HG02938 (cell line): ENCODE measurements at regions not wholly inside any gene's neighbourhood (a gene's known extent, or its start where the extent isn't known, plus 50 kb on each side); places are given as distances from the start of the nearest gene placed in this dataset.
"Not testable (repeated sequence)": the region's sequence is repeated elsewhere in the genome, so short reads cannot be mapped to it uniquely, and the experiment has no call there.

Experiments used
- ATAC-seq: cut with Tn5 transposase; IDR thresholded peaks from one replicate; pipeline ENCODE4 v1.9.1; 2021; ENCODE audit warnings: mild to moderate bottlenecking, moderate library complexity; ENCODE audit not compliant: unreplicated experiment

- ATAC-seq = no peak
Measured at GRCh38 chr4:134636338-134637051, 434.9 kb upstream of the PABPC4L start.

GRCh38 chr4:134634301-134634700, 432.7 kb upstream of the PABPC4L start:
- ATAC-seq = no peak

GRCh38 chr4:134632056-134632455, 430.5 kb upstream of the PABPC4L start:
- ATAC-seq = no peak

- no peak for ATAC-seq
Measured at GRCh38 chr4:134628066-134628465, 426.5 kb upstream of the PABPC4L start.

- no peak for ATAC-seq
Measured at GRCh38 chr4:134627366-134627765, 425.8 kb upstream of the PABPC4L start.

- ATAC-seq = no peak
Measured at GRCh38 chr4:134624365-134624764, 422.8 kb upstream of the PABPC4L start.

- not testable (repeated sequence) for ATAC-seq
Measured at GRCh38 chr4:134622626-134623575, 421.3 kb upstream of the PABPC4L start.

- ATAC-seq = no peak
Measured at GRCh38 chr4:134622199-134622598, 420.6 kb upstream of the PABPC4L start.

GRCh38 chr4:134621715-134622114, 420.1 kb upstream of the PABPC4L start:
- ATAC-seq = not testable (repeated sequence)

- ATAC-seq = no peak
Measured at GRCh38 chr4:134610956-134611355, 409.4 kb upstream of the PABPC4L start.

GRCh38 chr4:134610172-134610571, 408.6 kb upstream of the PABPC4L start:
- no peak for ATAC-seq

GRCh38 chr4:134601706-134602105, 400.1 kb upstream of the PABPC4L start:
- no peak for ATAC-seq

GRCh38 chr4:134591326-134591725, 389.7 kb upstream of the PABPC4L start:
- no peak for ATAC-seq

- no peak for ATAC-seq
Measured at GRCh38 chr4:134585972-134586371, 384.4 kb upstream of the PABPC4L start.

GRCh38 chr4:134567461-134567860, 365.9 kb upstream of the PABPC4L start:
- no peak for ATAC-seq

- no peak for ATAC-seq
Measured at GRCh38 chr4:134560728-134561127, 359.1 kb upstream of the PABPC4L start.

- ATAC-seq = no peak
Measured at GRCh38 chr4:134552063-134552462, 350.5 kb upstream of the PABPC4L start.

- no peak for ATAC-seq
Measured at GRCh38 chr4:134551348-134551747, 349.8 kb upstream of the PABPC4L start.

- ATAC-seq = no peak
Measured at GRCh38 chr4:134548052-134548628, 346.6 kb upstream of the PABPC4L start.

- ATAC-seq = no peak
Measured at GRCh38 chr4:134546279-134546678, 344.7 kb upstream of the PABPC4L start.

- ATAC-seq = no peak
Measured at GRCh38 chr4:134544303-134544770, 342.7 kb upstream of the PABPC4L start.
